A172 (cell line): ENCODE measurements at regions not wholly inside any gene's neighbourhood (a gene's known extent, or its start where the extent isn't known, plus 50 kb on each side); places are given as distances from the start of the nearest gene placed in this dataset.

Source experiments
- DNase-seq: peaks from one replicate; pipeline ENCODE4 v3.0.0-alpha.2; 2015; ENCODE audit warnings: low spot score

DNA sequence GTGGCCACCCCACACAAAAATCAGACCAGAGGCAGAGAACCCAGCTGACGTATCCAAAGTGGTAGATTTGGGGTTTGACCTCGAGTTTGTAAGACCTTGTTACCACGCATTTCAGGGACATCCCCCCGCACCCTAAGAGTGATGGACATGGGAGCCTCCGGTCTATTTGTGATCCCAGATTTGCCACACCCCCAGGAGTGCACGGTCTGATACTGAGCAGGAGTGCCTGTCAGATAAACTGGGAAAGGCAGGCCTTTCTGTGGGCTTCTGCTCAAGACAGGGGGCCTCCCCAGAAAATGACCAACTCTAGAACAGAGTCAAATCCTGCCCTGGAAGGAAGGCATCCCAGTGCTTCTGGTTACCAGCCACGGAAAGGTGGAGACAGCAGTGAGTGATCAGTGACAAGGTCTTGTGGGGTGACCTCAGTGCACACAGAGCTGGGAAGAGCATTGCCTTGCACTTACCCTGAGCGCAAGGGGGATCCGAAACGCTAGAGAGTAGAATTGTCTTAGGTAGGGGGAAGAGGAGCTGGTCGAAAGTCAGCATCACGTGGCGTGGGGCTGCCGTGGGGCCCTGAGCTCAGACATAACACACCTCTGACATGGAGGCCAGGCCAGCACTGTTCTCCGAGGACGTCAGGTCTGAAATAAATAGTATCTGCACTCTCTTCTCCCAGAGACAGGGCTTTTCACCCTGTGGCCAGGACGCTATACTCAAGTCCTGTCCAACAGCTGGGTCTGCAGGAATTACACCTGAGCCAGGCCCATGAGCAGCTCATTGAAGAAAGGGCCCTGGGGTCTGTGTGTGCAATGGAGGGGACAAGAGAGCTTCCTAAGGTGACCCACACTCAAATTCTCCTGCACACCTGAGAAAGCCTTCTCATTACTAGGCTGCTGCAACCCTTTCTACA is 242.4 kb upstream of the SALL3 start:
- no peak for DNase-seq

GRCh38 chr18:78738076-78738690 is 241.4 kb upstream of the SALL3 start:
- DNase-seq, result no peak

- no peak for DNase-seq
Measured at GRCh38 chr18:78739115-78739514, 240.5 kb upstream of the SALL3 start.

- no peak for DNase-seq
Measured at GRCh38 chr18:78739882-78740677, 239.5 kb upstream of the SALL3 start.

DNA sequence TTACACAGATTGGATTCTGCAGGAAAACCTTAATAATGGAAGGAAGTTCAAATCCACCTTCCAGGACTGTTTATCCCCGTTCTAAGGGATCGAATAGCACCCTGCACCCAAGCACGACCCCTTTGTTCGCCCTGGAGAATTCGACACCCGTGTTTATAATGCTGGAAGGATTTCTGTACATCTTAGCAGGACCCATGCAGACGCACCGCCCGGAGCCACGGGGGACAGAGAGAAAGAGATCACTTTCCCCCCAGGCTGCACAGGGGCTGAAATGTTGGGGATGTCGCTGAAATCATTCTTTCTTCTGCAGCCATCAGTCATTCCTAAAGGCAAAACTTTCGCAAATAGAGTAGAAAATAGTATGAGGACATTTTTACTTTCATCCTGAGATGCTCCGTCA is 238.7 kb upstream of the SALL3 start:
- DNase-seq, result no peak

DNA sequence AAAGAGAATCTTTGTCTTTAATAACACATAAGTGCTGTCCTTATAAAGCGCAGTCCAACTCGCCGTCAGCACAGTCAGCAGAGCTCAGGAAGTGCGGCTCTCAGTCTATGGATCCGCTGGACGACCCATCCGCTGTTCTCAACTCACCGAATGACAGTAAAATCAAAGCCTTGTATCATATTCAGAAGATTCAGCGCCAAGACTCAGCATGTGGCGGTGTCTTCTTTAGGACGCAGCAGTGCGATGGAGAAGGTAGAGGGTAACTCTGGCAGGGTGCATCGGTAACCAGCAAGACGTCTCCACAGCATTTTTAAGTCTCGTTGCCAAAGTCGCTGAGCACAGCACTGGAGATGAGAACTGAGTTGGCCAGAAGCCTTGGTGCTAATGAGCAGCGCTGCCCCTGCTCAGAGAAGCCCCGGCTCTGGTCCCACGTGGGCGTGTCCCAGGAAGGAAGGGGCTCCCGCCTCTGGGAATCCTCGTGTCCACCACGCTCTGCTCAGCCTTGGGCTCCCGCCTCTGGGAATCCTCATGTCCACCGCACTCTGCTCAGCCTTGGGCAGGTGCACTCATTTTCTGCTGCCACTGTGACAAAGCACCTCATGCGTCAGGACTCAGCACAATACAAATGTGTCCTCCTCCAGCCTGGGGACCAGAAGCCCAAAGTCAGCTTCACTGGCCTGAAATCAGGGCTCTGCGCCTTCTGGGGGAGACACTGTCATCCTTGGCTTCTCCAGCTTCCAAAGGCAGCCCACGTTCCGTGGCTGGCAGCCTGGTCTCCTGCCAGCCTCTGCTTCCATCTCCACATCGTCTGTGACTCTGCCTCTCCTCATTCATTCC is 238.0 kb upstream of the SALL3 start:
- DNase-seq, result no peak

- no peak for DNase-seq
Measured at GRCh38 chr18:78742218-78742745, 237.3 kb upstream of the SALL3 start.

GRCh38 chr18:78743078-78743477 is 236.5 kb upstream of the SALL3 start:
- no peak for DNase-seq

GRCh38 chr18:78751664-78752063 is 228.0 kb upstream of the SALL3 start:
- no peak for DNase-seq

DNA sequence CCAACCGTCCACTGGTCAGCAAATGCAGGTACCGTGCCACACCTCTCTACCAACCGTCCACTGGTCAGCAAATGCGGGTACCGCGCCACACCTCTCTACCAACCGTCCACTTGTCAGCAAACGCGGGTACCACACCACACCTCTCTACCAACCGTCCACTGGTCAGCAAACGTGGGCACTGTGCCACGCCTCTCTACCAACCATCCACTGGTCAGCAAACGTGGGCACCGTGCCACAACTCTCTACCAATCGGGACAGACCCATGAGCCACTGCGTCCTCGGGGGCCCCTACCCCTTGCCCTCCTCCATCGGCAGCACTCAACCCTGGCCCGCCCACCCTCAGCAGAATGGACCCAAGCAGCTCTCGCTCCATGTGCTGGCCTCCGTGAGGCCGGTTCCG is 226.4 kb upstream of the SALL3 start:
- no peak for DNase-seq

GRCh38 chr18:78754311-78755043 is 225.1 kb upstream of the SALL3 start:
- no peak for DNase-seq

DNA sequence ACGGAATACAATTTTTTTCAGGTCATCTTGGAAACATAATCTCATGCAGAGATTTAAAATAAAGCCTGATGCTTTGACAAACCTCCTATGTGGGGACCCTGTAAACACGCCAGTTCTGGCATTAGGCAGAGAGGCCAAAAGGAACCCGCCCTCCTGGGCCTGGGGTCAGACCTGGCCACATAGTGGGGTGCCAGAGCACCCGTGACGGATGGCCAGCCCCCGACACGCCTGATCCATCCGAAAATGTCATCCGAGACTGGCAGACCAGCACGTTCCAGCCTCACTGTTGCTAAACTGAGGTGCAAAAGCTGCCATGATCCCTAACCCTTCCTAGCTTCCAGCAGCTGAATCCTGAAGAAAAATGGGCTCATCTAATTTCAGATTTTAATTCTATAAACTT is 222.6 kb upstream of the SALL3 start:
- no peak for DNase-seq

DNA sequence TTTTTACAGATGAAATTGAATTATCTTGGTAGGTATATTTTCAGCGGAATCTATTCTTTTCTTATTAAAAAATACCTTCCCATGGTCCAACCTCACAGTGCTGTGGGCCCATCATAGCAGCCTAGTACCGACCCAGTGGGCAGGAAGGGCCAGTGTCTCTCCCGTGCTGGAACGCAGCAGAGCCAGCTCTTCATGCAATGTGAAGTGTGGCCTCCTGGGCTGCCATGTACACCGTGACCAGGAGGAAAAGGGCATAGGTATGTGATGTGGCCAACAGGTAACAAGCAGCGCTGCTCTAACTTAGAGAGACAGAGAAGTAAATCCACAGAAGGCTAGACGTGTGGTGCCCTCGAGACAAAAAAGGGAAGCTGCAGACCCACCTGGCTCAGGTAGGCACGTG is 221.1 kb upstream of the SALL3 start:
- no peak for DNase-seq

DNA sequence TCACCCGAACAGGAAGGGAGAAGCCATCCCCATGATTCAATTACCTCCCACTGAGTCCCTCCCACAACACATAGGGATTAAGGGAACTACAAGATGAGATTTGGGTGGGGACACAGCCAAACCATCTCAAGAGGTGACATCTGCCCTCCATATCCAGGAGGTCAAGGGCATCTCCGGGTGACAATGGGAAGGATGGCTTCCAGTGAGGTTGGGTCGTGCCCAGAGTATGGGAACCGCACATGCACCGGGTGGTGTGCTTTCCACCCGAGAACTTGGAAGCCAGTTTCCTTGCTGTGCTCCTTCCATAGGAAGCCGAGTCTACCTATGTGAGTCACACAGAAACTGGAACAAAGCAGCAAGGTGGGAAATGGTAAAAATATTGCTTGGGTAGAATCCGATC is 216.9 kb upstream of the SALL3 start:
- no peak for DNase-seq

DNA sequence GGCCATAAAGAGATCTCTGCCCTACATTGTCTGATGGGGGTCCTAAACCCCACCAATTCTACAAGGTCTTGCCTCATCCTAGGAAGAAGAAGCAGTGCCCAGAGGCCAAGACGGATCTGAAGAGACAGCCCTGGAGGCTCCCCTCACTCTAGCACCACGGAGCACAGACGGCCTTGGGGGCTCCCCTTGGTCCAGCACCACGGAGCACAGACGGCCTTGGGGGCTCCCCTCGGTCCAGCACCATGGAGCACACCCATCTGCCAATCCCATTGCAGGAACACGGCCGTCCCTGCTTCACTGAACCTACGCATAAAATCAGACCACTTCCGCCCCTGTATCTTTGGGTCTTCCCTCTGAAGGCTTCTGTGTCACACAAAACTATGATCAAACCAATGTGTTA is 215.1 kb upstream of the SALL3 start:
- DNase-seq, result no peak

GRCh38 chr18:78765142-78765541 is 214.5 kb upstream of the SALL3 start:
- no peak for DNase-seq

- no peak for DNase-seq
Measured at GRCh38 chr18:78765637-78766281, 213.9 kb upstream of the SALL3 start.

- no peak for DNase-seq
Measured at GRCh38 chr18:78766651-78767533, 212.7 kb upstream of the SALL3 start.

- no peak for DNase-seq
Measured at GRCh38 chr18:78767648-78768071, 212.0 kb upstream of the SALL3 start.
